HL-60 (cell line): ENCODE measurements at regions not wholly inside any gene's neighbourhood (a gene's known extent, or its start where the extent isn't known, plus 50 kb on each side); places are given as distances from the start of the nearest gene placed in this dataset.

ENCODE experiments used
- TF ChIP-seq, protein P1 (sequence below): IDR thresholded peaks from one replicate; pipeline ENCODE4 v1.5.1; 2011; ENCODE audit warnings: low read length, control low read depth, inconsistent platforms; ENCODE audit not compliant: insufficient read depth
- TF ChIP-seq, protein P2 (sequence below): IDR thresholded peaks from 2 replicates; pipeline ENCODE4 v1.6.1; 2012; ENCODE audit warnings: low read depth; ENCODE audit not compliant: insufficient replicate concordance

DNA sequence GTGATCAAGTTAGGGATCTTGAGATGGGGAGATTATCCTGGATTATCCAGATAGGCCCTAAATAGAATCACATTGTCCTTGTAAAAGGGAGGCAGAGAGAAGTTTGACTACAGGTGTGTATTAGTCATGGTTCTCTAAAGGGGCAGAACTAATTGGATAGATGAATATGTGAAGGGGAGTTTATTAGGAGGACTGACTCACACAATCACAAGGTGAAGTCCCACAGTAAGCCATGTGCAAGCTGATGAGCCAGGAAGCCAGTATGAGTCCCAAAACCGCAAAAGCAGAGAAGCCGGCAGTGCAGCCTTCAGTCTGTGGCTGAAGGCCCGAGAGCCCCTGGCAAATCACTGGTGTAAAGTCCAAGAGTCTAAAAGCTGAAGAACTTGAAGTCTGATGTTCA is 275.8 kb downstream of the KCNS3 start:
- TF ChIP-seq, protein P1, sequence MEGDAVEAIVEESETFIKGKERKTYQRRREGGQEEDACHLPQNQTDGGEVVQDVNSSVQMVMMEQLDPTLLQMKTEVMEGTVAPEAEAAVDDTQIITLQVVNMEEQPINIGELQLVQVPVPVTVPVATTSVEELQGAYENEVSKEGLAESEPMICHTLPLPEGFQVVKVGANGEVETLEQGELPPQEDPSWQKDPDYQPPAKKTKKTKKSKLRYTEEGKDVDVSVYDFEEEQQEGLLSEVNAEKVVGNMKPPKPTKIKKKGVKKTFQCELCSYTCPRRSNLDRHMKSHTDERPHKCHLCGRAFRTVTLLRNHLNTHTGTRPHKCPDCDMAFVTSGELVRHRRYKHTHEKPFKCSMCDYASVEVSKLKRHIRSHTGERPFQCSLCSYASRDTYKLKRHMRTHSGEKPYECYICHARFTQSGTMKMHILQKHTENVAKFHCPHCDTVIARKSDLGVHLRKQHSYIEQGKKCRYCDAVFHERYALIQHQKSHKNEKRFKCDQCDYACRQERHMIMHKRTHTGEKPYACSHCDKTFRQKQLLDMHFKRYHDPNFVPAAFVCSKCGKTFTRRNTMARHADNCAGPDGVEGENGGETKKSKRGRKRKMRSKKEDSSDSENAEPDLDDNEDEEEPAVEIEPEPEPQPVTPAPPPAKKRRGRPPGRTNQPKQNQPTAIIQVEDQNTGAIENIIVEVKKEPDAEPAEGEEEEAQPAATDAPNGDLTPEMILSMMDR, result no peak
- TF ChIP-seq, protein P2, sequence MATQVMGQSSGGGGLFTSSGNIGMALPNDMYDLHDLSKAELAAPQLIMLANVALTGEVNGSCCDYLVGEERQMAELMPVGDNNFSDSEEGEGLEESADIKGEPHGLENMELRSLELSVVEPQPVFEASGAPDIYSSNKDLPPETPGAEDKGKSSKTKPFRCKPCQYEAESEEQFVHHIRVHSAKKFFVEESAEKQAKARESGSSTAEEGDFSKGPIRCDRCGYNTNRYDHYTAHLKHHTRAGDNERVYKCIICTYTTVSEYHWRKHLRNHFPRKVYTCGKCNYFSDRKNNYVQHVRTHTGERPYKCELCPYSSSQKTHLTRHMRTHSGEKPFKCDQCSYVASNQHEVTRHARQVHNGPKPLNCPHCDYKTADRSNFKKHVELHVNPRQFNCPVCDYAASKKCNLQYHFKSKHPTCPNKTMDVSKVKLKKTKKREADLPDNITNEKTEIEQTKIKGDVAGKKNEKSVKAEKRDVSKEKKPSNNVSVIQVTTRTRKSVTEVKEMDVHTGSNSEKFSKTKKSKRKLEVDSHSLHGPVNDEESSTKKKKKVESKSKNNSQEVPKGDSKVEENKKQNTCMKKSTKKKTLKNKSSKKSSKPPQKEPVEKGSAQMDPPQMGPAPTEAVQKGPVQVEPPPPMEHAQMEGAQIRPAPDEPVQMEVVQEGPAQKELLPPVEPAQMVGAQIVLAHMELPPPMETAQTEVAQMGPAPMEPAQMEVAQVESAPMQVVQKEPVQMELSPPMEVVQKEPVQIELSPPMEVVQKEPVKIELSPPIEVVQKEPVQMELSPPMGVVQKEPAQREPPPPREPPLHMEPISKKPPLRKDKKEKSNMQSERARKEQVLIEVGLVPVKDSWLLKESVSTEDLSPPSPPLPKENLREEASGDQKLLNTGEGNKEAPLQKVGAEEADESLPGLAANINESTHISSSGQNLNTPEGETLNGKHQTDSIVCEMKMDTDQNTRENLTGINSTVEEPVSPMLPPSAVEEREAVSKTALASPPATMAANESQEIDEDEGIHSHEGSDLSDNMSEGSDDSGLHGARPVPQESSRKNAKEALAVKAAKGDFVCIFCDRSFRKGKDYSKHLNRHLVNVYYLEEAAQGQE, result no peak
